ENCODE measurements at regions not wholly inside any gene's neighbourhood (a gene's known extent, or its start where the extent isn't known, plus 50 kb on each side); places are given as distances from the start of the nearest gene placed in this dataset.

GRCh38 chr3:106577241-106577640 lies 708.4 kb upstream of the CBLB start:
- WGBS (ENCODE audit: low lambda C conversion rate, missing lambda C conversion rate): 79% methylated on average over 1 of the region's 1 CpG
- TF ChIP-seq EZH2 (IDR thresholded peaks at IDR 0.05; ENCODE audit: borderline replicate concordance) (no peak), EZH2phosphoT487 (IDR thresholded peaks at IDR 0.05; ENCODE audit: low read depth, severe bottlenecking, unreplicated experiment) (no peak)

GRCh38 chr3:106578911-106579310 lies 710.1 kb upstream of the CBLB start:
- no peak overlapping the region for H3K27ac ChIP-seq
- no peaks in the 10 kb centered on the region for H3K4me1 ChIP-seq (ENCODE audit: insufficient read depth)
- no peaks in the 10 kb centered on the region for H4K20me1 ChIP-seq (ENCODE audit: insufficient read depth, poor library complexity, severe bottlenecking)
- no peaks in the 10 kb centered on the region for H3K9me2 ChIP-seq (replicated peaks; ENCODE audit: insufficient read depth)
- H3K9me3 ChIP-seq (ENCODE audit: low read depth): no peaks in the 10 kb centered on the region
- WGBS (ENCODE audit: low lambda C conversion rate, missing lambda C conversion rate): 85% methylated on average over 1 of the region's 1 CpG
- no peak overlapping the region for H2AFZ ChIP-seq
- H3K27me3 ChIP-seq: no peaks in the 10 kb centered on the region
- no peak overlapping the region for H3K4me2 ChIP-seq
- no peaks in the 10 kb centered on the region for H3K79me2 ChIP-seq
- DNase-seq (ENCODE audit: low spot score): no peak
- no peak for TF ChIP-seq EZH2 (IDR thresholded peaks at IDR 0.05; ENCODE audit: borderline replicate concordance)
- no peaks in the 10 kb centered on the region for H3K36me3 ChIP-seq (replicated peaks; ENCODE audit: insufficient read depth, low read depth)
- no peak overlapping the region for H3K4me3 ChIP-seq

More at GRCh38 chr3:106577241-106577640, 708.4 kb upstream of the CBLB start:
- Histone ChIP-seq H4K20me1 (ENCODE audit: insufficient read depth, poor library complexity, severe bottlenecking) (no peaks in the 10 kb centered on the region), H3K27me3 (no peaks in the 10 kb centered on the region), H3K9me3 (ENCODE audit: low read depth) (no peaks in the 10 kb centered on the region), H2AFZ (no peak overlapping the region), H3K36me3 (replicated peaks; ENCODE audit: insufficient read depth, low read depth) (no peaks in the 10 kb centered on the region), H3K4me3 (no peak overlapping the region), H3K4me2 (no peak overlapping the region), H3K79me2 (no peaks in the 10 kb centered on the region), H3K27ac (no peak overlapping the region), H3K9me2 (replicated peaks; ENCODE audit: insufficient read depth) (no peaks in the 10 kb centered on the region), H3K4me1 (ENCODE audit: insufficient read depth) (no peaks in the 10 kb centered on the region)
- no peak for DNase-seq (ENCODE audit: low spot score)

- no peaks in the 10 kb centered on the region for H3K36me3 ChIP-seq (replicated peaks; ENCODE audit: insufficient read depth, low read depth)
- H3K4me3 ChIP-seq: no peak overlapping the region
- 72% methylated on average over 3 of the region's 3 CpGs for WGBS (ENCODE audit: low lambda C conversion rate, missing lambda C conversion rate)
- no peak for TF ChIP-seq CTCF (IDR thresholded peaks at IDR 0.05; ENCODE audit: poor library complexity)
- TF ChIP-seq EZH2phosphoT487 (IDR thresholded peaks at IDR 0.05; ENCODE audit: low read depth, severe bottlenecking, unreplicated experiment): no peak
- no peak for TF ChIP-seq EZH2 (IDR thresholded peaks at IDR 0.05; ENCODE audit: borderline replicate concordance)
- no peaks in the 10 kb centered on the region for H3K27me3 ChIP-seq
- DNase-seq (ENCODE audit: low spot score): no peak
- H3K4me2 ChIP-seq: no peak overlapping the region
- no peaks in the 10 kb centered on the region for H4K20me1 ChIP-seq (ENCODE audit: insufficient read depth, poor library complexity, severe bottlenecking)
- no peak overlapping the region for H3K27ac ChIP-seq
- no peaks in the 10 kb centered on the region for H3K4me1 ChIP-seq (ENCODE audit: insufficient read depth)
- H3K9me2 ChIP-seq (replicated peaks; ENCODE audit: insufficient read depth): no peaks in the 10 kb centered on the region
- no peak overlapping the region for H2AFZ ChIP-seq
- H3K9me3 ChIP-seq (ENCODE audit: low read depth): no peaks in the 10 kb centered on the region
- no peaks in the 10 kb centered on the region for H3K79me2 ChIP-seq
Observed at GRCh38 chr3:106582151-106582550, 713.3 kb upstream of the CBLB start.

GRCh38 chr3:106587551-106587950 lies 718.7 kb upstream of the CBLB start:
- no peak for DNase-seq (ENCODE audit: low spot score)
- H3K4me3 ChIP-seq: no peak overlapping the region
- H3K4me2 ChIP-seq: no peak overlapping the region
- no peak overlapping the region for H2AFZ ChIP-seq
- no peaks in the 10 kb centered on the region for H3K4me1 ChIP-seq (ENCODE audit: insufficient read depth)
- H3K27ac ChIP-seq: no peak overlapping the region
- H3K36me3 ChIP-seq (replicated peaks; ENCODE audit: insufficient read depth, low read depth): no peaks in the 10 kb centered on the region
- 96% methylated on average over 6 of the region's 6 CpGs for WGBS (ENCODE audit: low lambda C conversion rate, missing lambda C conversion rate)
- no peaks in the 10 kb centered on the region for H3K9me3 ChIP-seq (ENCODE audit: low read depth)
- H3K79me2 ChIP-seq: no peaks in the 10 kb centered on the region
- no peaks in the 10 kb centered on the region for H3K9me2 ChIP-seq (replicated peaks; ENCODE audit: insufficient read depth)
- no peaks in the 10 kb centered on the region for H3K27me3 ChIP-seq
- TF ChIP-seq EZH2phosphoT487 (IDR thresholded peaks at IDR 0.05; ENCODE audit: low read depth, severe bottlenecking, unreplicated experiment) (no peak), EZH2 (IDR thresholded peaks at IDR 0.05; ENCODE audit: borderline replicate concordance) (no peak), CTCF (IDR thresholded peaks at IDR 0.05; ENCODE audit: poor library complexity) (no peak)
- H4K20me1 ChIP-seq (ENCODE audit: insufficient read depth, poor library complexity, severe bottlenecking): no peaks in the 10 kb centered on the region
